GM12872 (cell line): ENCODE measurements at regions not wholly inside any gene's neighbourhood (a gene's known extent, or its start where the extent isn't known, plus 50 kb on each side); places are given as distances from the start of the nearest gene placed in this dataset.

Experiments
- TF ChIP-seq, protein P1 (sequence below): IDR thresholded peaks from 3 replicates; pipeline ENCODE4 v1.5.1; 2011; ENCODE audit warnings: low read depth, mild to moderate bottlenecking, low read length, moderate library complexity; ENCODE audit not compliant: insufficient read depth

DNA sequence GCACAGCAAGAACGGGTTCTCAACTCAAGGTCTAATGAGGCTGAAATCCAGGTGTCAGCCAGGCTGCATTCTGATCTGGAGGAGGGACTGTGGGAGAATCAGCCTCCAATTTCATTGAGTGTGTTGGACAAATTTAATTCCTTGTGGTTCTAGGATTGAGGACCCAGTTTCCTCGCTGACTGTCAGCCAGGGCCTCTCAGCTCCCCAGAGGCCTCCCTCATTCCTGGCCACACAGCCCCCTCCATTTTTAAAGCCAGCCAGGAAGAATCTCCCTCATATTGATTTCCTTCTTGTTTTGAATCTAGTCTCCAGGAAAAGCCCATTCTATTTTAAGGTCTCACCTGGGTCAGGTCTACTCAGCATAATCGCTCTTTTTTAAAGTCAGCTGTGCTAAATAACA lies 73.7 kb upstream of the ARMC2 start:
- TF ChIP-seq, protein P1, sequence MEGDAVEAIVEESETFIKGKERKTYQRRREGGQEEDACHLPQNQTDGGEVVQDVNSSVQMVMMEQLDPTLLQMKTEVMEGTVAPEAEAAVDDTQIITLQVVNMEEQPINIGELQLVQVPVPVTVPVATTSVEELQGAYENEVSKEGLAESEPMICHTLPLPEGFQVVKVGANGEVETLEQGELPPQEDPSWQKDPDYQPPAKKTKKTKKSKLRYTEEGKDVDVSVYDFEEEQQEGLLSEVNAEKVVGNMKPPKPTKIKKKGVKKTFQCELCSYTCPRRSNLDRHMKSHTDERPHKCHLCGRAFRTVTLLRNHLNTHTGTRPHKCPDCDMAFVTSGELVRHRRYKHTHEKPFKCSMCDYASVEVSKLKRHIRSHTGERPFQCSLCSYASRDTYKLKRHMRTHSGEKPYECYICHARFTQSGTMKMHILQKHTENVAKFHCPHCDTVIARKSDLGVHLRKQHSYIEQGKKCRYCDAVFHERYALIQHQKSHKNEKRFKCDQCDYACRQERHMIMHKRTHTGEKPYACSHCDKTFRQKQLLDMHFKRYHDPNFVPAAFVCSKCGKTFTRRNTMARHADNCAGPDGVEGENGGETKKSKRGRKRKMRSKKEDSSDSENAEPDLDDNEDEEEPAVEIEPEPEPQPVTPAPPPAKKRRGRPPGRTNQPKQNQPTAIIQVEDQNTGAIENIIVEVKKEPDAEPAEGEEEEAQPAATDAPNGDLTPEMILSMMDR: no peak

DNA sequence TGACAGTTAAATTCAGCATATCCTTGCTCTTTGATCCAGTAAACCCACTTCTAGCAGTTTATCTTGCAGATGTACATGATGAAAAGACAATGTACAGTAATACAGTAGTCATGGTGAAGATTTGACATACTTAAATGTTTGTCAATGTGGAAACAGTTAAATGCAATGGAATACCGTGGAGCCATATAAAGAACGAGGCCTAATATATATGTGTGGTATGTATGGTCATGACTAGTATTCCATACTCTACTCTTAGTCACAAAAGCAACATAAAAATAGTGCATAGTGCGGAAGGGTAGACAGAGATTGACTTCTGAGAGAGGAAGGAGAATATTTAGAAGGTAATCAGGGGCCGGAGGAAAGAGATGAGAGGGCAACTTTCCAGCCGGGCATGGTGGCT lies 70.7 kb upstream of the ARMC2 start:
- TF ChIP-seq, protein P1: no peak

DNA sequence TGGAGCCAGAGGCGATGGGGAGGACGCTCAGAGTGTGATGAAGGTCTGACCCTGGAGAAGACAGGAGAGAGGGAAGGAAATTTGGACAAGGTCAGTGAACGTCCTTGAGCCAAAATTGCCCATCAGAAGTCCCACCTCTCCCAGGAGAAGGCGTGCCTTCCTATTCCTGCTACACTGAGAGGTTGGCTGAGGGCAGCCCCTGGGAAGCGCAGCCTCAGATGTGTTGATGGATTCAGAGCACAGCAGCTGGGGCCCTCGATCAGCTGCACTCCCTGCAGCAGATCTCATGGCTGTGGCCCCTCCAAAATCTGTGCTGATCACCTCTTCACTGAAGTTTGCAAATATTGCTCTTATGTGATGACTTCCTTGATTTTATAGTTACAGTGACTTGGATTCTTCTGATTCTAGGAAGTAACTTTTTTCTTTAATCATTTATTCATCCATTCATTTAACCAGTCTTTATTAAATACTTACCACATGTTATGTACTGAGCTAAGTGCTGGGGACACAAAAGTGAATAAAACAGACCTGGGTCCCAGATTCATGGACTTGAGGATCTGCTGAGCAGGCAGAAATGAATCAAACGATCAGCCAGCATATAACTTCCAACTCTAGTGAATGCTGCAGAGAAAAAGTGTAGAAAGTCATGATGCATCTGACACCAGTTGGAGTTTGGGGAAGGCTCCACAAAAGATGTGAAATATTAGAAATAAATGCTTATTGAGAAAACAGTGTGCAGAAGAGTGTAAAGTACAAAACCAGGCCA lies 69.6 kb upstream of the ARMC2 start:
- TF ChIP-seq, protein P1: no peak

DNA sequence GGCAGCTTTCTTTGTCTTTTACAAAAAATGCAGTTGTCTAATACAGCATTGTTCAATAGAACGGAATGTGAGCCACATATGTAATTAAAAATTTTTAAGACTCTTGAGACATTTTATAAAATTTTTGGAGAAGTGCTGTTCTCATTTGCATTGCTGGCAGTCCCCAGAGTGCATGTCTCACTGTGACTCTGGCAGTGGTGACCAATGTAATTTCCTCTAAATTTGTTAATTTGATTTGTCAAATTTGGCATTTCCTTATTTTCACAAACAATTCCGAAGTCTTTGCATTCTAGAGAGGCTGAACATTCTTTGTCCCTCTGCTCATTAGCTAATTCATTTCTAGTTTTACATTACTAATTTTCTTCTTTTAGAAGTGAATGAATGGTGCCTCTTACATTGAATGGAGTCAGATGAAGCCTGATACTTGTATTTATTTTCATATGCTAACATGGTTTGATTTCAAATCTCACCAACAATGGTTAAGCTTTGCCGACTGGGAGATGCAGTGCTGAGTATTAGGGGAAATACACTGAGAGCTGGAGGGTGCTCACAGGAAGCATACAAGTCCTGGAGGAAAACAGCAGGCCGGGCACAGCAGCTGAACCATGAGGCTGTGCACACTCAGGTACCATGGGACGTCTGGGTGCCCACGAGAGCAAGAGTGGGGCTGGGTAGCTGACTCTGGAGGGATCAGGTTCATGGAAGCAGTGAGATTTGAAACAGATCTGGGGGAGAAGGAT lies 68.5 kb upstream of the ARMC2 start:
- TF ChIP-seq, protein P1: no peak

DNA sequence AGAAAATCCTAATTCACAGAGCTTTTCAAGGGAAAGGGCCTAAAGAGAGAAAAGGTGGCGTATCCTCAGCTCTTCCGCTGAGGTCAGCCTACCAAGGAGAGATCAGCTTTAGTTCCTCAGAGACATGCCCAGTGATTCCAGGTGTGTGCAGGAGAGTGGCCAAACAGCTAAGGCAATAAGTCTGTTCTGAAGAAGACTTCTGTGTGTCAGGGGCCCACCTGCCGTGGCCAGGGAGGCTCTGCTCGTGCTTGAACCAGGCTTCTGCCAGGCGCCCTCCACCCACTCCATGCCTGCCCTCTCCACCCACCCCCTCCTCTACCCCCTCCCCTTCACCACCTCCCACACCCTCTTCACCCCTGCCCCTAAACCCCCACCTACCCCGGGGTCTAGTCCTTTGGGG lies 67.4 kb upstream of the ARMC2 start:
- TF ChIP-seq, protein P1: no peak

DNA sequence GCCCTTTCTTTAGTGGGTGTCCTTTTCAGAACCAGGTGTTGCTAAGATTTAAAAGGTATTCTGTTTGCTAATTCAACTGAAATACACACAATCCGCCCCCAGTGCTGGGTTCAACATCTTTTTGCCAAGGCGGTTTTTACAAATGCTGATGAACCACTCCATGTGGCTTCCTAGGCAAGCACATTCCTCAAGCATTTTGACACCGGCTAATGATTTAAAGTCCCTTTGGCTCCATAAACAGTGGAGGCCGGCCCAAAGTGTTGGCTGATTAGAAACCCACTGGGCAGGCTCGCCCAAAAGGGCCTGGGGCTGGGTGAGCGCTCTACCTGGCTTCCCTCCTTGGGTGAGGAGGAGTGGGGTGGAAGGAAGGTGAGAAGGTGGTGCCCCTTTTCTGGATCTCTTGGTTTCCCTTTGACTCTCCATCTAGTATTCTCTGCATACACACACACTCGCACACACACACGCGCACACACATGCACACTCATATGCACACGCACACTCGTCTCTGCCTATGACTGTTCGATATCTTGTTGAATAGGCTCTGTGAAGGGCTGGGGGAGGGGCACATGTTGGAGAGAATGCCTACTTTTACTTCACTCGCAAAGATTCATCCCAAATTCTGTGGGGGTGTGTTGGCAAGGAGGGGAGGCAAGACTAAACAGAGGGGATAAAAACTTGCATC lies 66.7 kb upstream of the ARMC2 start:
- TF ChIP-seq, protein P1: no peak

DNA sequence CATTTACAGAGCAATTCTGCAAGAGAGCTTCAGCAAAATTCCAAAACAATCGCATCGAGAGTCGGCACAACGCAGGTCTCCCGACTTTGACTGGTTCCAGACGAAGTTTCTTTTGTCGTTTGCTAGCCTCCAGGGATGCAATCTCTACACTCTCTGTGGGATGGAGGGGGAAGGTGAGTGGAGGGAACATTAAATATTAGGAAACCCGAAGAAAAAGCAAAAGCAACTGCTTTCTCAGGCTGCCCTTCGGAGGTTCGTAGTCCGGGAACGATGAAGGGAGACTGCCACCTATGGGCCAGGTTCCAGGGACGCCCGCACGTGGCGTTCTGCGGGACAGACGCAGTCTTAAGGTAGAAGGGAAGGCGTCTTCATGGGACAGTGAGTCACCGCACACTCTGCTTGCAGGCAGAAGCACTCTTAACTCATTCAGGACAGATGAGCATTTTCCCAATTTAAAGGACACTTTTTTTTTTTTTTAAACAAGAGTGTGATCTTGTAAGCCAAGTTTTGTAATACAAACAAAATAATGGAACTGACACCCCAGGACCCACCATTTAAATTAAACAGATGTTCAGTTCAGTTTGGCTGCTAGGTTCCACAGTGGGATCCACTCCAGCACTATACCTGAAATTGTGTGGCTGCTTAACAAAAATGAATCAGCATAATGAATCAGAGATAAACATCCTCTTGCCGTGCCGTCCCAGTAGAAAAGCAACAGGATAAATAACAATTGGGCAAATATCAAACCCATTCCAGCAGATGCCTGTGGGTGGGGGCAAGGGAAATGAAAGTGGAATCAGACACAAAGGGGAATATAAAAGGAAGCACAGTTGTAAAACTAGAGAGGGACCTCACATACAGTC lies 65.8 kb upstream of the ARMC2 start:
- TF ChIP-seq, protein P1: peak; percentile 81
